NCI-H82 (cell line): ENCODE measurements at regions not wholly inside any gene's neighbourhood (a gene's known extent, or its start where the extent isn't known, plus 50 kb on each side); places are given as distances from the start of the nearest gene placed in this dataset.
A peak's percentile ranks its signal among the peaks of the same experiment; 100 is the strongest.

Experiments used
- DNase-seq: peaks from one replicate; lab custom pipeline; 2025; lab: John Stamatoyannopoulos, UW

GRCh38 chr9:109830545-109830944, 50.5 kb downstream of the PALM2AKAP2 start:
- no peak for DNase-seq

- no peak for DNase-seq
These were observed 52.1 kb downstream of the PALM2AKAP2 start for GRCh38 chr9:109831998-109832658.

GRCh38 chr9:109834855-109835254, 54.9 kb downstream of the PALM2AKAP2 start:
- DNase-seq = no peak

GRCh38 chr9:109843641-109844040, 63.6 kb downstream of the PALM2AKAP2 start:
- peak; percentile 1 for DNase-seq

GRCh38 chr9:109845226-109845625, 65.2 kb downstream of the PALM2AKAP2 start:
- DNase-seq = no peak

GRCh38 chr9:109846776-109847175, 66.8 kb downstream of the PALM2AKAP2 start:
- DNase-seq = no peak

- DNase-seq = no peak
These were observed 72.6 kb downstream of the PALM2AKAP2 start for GRCh38 chr9:109852556-109852955.

GRCh38 chr9:109855540-109855939, 75.5 kb downstream of the PALM2AKAP2 start:
- no peak for DNase-seq

GRCh38 chr9:109856785-109857184, 76.8 kb downstream of the PALM2AKAP2 start:
- DNase-seq = no peak

- DNase-seq = no peak
These were observed 77.3 kb downstream of the PALM2AKAP2 start for GRCh38 chr9:109857336-109857735.

- no peak for DNase-seq
These were observed 79.4 kb downstream of the PALM2AKAP2 start for GRCh38 chr9:109859447-109859846.

GRCh38 chr9:109860521-109860920, 80.5 kb downstream of the PALM2AKAP2 start:
- DNase-seq = no peak

GRCh38 chr9:109861499-109861898, 81.5 kb downstream of the PALM2AKAP2 start:
- no peak for DNase-seq

GRCh38 chr9:109861918-109862317, 81.9 kb downstream of the PALM2AKAP2 start:
- no peak for DNase-seq

- DNase-seq = no peak
These were observed 82.5 kb downstream of the PALM2AKAP2 start for GRCh38 chr9:109862452-109862851.

- DNase-seq = no peak
These were observed 84.0 kb downstream of the PALM2AKAP2 start for GRCh38 chr9:109863961-109864360.

GRCh38 chr9:109865521-109865920, 85.5 kb downstream of the PALM2AKAP2 start:
- no peak for DNase-seq

GRCh38 chr9:109868207-109868606, 88.2 kb downstream of the PALM2AKAP2 start:
- DNase-seq = no peak

- no peak for DNase-seq
These were observed 88.7 kb downstream of the PALM2AKAP2 start for GRCh38 chr9:109868722-109869121.

GRCh38 chr9:109870365-109870764, 90.4 kb downstream of the PALM2AKAP2 start:
- no peak for DNase-seq

GRCh38 chr9:109872901-109873300, 92.9 kb downstream of the PALM2AKAP2 start:
- DNase-seq = no peak

- DNase-seq = no peak
These were observed 95.6 kb downstream of the PALM2AKAP2 start for GRCh38 chr9:109875495-109876129.

GRCh38 chr9:109880276-109881169, 100.5 kb downstream of the PALM2AKAP2 start:
- DNase-seq = peak; percentile 31
